ENCODE measurements at regions not wholly inside any gene's neighbourhood (a gene's known extent, or its start where the extent isn't known, plus 50 kb on each side); places are given as distances from the start of the nearest gene placed in this dataset.

DNA sequence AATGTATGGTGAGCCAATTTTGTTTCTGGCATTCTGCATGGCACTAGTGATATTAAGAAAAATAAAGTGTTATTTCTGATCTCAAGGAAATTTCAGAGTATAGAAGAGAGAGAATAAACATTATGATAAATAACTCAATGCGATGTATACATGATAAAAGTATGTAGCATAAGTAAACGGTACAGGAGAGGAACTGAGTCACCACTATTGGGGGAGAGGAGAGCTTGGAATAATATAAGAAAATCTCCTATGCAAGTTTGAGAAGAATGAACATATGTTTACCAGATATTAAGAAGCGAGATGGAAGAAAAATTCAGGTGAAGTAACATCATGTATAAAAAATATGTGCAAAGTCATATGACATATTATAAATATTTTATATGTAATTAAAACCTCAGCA is 1230.3 kb upstream of the CITED2 start:
- DNase-seq (ENCODE audit: low read depth, low spot score): no peak

DNA sequence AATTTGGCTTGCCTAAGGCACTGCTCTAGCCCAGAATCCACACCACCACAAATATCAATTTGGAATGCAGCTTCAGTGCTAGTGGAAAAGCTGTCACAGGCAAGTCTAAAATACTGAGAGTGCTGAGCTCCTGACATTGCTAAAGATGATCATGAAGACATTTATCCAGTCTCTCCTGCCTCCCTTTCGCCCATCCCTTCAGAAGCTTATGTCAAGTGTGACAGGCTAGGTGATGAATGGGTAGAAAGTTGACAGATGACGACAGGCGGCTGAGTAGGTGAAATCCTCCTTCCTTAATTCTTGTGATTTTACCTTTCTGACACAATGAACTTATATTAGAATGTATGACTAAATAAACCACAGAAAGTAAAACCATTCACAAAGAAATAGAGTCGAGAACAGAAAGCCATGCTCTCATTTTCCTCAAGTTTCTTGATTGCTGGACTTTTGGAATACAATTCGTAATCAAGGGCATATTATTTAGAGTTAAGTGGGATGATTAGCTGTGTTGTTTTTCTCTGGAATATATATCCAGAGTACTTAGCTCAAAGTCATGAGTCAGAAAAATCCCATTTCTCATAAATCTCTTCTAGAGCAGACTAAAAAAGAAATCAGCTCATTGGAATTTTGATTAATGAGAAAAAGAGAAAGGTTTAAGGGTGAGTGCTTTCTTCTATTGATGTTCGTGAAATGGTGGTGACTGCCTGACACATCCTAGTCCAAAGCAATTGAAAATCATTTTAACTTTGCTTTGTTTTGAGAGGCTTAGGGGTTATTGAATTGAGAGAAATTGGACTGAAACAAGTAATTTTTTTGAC is 1228.2 kb upstream of the CITED2 start:
- DNase-seq (ENCODE audit: low read depth, low spot score): no peak

DNA sequence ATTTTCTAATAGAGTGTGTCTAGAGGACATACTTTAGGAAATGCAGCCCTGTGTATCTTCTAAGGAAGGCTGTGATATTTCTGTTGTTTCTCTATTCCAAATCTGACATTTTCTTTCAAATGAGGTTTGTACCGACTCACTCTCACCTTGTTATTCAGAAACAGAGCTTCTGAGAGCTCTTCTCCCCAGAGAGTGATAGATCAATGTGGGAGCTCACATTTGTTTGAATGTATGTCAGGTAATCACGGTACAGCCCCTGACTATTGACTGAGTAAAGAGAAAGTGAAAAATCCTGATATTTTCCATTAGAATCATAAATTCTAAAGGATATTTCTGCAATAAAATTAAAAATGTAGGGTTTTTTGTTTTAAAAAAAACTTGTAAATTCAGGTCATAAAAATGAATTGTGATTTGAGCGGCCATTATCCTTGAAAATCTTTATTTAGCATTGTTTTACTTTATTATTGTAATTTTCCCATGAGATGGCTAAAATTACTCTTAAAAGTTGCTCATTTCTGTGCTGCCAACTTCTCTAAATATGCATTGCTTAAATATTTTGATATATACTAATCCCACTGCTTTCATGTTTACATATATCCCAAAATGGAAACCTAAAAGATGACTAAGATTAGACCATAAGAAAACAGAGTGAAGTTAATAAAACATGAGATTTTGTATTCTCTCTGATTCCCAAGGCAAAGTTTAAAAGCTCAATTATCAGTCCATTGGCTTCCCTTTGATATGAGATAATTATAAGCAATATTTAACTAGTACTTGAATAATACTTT is 1226.8 kb upstream of the CITED2 start:
- no peak for DNase-seq (ENCODE audit: low read depth, low spot score)

DNA sequence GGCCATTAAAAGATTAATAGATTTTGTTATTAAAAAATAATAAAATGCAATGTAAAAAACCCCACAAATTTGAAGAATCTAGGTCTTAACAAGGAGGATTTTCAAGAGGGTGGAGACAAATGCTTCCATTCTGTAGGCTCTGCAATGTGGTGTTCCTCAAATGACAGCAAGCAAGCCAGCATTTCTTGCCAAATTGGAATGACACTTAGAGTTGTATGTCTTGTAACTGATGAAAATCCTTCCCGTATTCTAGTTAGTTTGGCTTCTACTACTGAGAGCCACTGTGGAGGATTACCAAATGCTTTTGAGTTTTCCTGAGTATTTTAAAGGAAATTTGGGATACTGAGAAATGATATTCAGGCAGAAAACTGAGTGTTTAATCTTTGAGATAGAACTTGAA is 1225.5 kb upstream of the CITED2 start:
- DNase-seq (ENCODE audit: low read depth, low spot score): no peak

DNA sequence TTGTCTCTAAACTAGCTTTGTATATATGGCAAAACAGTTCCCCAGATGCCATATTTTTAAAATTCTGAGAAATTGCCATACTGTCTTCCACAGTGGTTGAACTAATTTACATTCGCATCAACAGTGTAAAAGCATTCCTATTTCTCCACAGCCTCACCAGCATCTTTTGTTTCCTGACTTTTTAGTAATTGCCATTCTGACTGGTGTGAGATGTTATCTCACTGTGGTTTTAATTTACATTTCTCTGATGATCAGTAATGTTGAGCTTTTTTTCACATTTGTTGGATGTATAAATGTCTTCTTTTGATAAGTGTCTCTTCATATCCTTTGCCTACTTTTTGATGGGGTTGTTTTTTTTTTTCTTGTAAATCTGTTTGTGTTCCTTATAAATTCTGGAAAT is 1222.7 kb upstream of the CITED2 start:
- no peak for DNase-seq (ENCODE audit: low read depth, low spot score)

DNA sequence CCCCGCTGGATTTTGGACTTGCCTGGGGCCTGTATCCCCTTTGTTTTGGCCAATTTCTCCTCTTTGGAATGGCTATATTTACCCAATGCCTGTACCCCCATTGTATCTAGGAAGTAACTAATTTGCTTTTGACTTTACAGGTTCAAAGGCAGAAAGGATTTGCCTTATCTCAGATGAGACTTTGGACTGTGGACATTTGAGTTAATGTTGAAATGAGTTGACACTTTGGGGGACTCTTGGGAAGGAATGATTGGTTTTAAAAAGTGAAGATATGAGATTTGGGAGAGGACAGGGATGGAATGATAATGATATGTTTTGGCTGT is 1220.3 kb upstream of the CITED2 start:
- DNase-seq (ENCODE audit: low read depth, low spot score): no peak

GRCh38 chr6:140592877-140593276 is 1218.4 kb upstream of the CITED2 start:
- no peak for DNase-seq (ENCODE audit: low read depth, low spot score)

DNA sequence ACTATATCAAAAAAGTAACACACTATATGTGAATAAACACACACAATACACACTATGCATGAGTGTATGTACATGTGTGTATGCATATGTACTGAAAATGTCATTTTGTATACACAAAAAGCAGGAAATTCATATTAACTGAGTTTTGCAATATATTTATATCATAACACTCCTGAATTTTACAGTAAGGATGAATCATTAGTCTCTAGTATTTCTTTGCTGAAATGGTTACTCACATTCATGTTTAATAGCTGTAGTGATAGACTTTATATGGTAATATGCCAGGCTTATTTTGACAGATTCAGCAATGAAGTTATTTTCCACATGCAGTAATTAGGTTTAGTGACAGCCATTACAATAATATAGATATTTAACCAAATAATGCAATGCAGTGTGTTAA is 1216.2 kb upstream of the CITED2 start:
- no peak for DNase-seq (ENCODE audit: low read depth, low spot score)

DNA sequence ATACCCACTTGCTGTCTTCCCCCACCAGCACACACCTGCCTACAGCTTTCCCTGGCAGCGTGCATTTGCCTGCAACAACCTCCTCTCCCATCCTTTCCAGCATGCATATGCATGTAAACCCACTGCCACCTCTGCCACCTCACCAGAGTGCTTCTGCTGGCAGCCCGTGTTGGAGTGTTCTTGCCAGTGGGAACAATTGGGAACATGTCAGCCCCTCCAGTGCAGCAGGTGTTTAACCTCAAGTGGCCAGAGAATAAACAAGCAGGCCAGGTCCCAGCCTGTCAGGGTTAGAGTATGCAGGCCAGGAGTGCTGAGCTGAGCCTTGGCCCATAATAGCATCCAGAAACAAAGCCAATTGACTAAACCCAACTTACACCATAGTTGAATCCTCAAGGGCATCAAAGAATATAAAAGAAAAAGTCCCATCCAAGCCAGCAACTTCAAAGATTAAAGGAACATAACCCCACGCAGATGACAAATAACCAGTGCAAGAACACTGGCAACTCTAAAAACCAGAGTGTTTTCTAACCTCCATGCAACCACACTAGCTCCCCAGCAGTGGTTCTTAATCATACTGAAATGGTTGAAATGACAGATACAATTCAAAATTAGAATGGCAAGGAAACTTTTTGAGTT is 1212.1 kb upstream of the CITED2 start:
- DNase-seq (ENCODE audit: low read depth, low spot score): no peak

DNA sequence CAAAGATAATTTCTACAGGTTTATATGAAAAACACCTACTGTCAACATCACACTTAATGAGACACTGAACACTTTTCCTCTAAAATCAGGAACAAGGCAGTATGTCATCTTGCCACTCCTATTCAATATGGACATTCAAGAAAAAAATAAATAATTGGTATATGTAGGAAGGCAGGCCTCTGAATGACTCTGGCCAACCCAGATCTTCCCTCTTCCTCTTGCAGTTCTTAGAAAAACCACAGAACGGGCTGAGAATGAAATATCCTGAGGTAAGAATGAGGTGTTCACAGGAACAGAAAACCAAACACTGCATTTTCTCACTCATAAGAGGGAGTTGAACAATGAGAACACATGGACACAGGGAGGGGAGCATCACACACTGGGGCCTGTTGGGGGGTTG is 1207.2 kb upstream of the CITED2 start:
- DNase-seq (ENCODE audit: low read depth, low spot score): no peak

GRCh38 chr6:140579918-140580317 is 1205.5 kb upstream of the CITED2 start:
- DNase-seq (ENCODE audit: low read depth, low spot score): no peak

- DNase-seq (ENCODE audit: low read depth, low spot score): no peak
Observed at GRCh38 chr6:140576004-140576555, 1201.6 kb upstream of the CITED2 start.

- no peak for DNase-seq (ENCODE audit: low read depth, low spot score)
Observed at GRCh38 chr6:140572867-140573266, 1198.4 kb upstream of the CITED2 start.

DNA sequence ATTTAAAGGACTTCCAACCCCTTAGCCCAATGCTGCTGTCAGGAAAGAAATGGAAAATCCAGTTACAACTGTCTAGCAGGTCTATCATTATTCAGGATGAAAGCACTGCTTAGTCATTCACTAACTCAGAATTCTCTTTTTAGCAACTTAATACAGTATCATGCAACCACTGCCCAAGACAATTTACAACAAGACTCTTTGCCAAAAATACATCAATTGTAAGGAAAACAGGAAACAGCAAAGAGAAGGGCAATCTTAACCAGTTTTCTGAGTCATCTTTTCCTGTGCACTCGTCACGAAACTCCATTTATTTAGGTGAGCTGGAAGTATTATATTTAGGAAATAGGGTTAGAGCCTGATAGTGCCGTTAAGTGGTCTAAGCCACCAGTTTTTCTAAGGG is 1197.7 kb upstream of the CITED2 start:
- DNase-seq (ENCODE audit: low read depth, low spot score): peak; percentile 90

DNA sequence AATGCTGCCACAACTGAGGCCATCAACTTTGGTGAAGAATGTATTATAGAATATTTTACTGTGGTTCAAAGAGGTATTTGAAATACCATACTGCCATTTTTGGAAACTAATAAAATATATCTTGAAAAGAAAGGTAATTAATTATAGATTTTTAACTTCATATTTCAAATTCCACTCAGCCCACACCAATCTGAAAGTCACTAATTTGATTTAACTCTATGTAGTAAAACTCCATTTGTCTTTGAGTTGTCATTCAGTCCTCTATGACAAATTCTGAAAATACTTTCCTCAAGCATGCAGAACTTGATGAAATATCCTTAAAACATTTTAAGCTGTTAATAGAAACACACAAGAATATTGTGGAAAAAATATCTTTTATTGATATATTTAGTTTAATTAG is 1196.7 kb upstream of the CITED2 start:
- no peak for DNase-seq (ENCODE audit: low read depth, low spot score)

GRCh38 chr6:140567466-140567865 is 1193.0 kb upstream of the CITED2 start:
- DNase-seq (ENCODE audit: low read depth, low spot score): no peak

GRCh38 chr6:140566781-140567277 is 1192.4 kb upstream of the CITED2 start:
- DNase-seq (ENCODE audit: low read depth, low spot score): peak; percentile 26

- no peak for DNase-seq (ENCODE audit: low read depth, low spot score)
Observed at GRCh38 chr6:140563728-140564127, 1189.3 kb upstream of the CITED2 start.

- no peak for DNase-seq (ENCODE audit: low read depth, low spot score)
Observed at GRCh38 chr6:140561701-140562100, 1187.3 kb upstream of the CITED2 start.

- DNase-seq (ENCODE audit: low read depth, low spot score): no peak
Observed at GRCh38 chr6:140560671-140561070, 1186.2 kb upstream of the CITED2 start.

DNA sequence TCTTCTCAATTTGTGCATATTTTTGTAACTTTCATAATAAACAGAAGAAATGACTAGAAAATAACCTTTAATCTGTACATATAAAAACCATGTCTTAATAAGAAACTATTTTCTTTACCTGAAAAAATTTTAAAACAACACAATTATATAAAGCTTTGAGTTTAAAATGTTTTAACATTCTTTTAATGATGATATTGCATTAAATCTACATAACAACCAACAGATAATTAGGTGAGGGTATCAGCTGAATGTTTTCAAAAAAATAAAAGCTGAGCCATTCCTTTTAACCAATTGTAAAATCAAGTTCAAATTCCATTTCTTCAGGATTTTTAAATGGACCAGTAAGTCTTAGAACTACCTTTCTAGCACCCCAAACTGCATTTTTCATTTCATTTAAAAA is 1185.0 kb upstream of the CITED2 start:
- DNase-seq (ENCODE audit: low read depth, low spot score): no peak

DNA sequence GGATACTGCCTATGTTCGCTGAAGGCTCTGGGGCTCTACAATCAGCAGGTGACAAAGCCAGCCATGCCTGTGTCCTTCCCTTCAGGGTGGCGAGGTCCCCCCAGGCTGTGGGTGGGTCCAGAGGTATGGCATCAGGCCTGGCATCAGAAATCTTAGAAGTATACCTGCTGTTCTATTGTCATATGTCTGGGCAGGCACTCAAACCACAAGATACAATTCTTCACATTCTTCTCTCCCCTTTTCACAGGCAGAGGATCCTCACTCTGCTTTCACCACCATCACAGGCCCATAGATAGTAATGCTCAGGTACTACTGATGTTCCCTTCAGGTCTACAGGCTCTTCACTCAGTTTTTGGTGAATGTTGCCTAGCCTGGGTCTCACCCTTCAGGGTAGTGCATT is 1180.0 kb upstream of the CITED2 start:
- DNase-seq (ENCODE audit: low read depth, low spot score): no peak

Measured in pulmonary artery endothelial cell (primary cell).